Osteoblast (primary cell): ENCODE measurements at regions not wholly inside any gene's neighbourhood (a gene's known extent, or its start where the extent isn't known, plus 50 kb on each side); places are given as distances from the start of the nearest gene placed in this dataset.

Source experiments
- DNase-seq: peaks from one replicate; pipeline ENCODE4 v3.0.0; 2011; ENCODE audit warnings: low spot score, mixed read lengths; ENCODE audit not compliant: insufficient read length; ENCODE audit errors: missing footprints
- H2AFZ ChIP-seq: 2 replicates; pipeline ENCODE4 v1.6.0; 2011; ENCODE audit warnings: mild to moderate bottlenecking, low read length
- H3K27ac ChIP-seq: 2 replicates; pipeline ENCODE4 v1.5.1; 2011; ENCODE audit warnings: mild to moderate bottlenecking, low read depth, low read length, moderate library complexity
- H3K27me3 ChIP-seq: 2 replicates; pipeline ENCODE4 v1.6.0; 2012; ENCODE audit warnings: mild to moderate bottlenecking, control low read depth, inconsistent platforms, low read length, moderate library complexity; ENCODE audit not compliant: insufficient read depth
- H3K36me3 ChIP-seq: 2 replicates; pipeline ENCODE4 v1.5.1; 2011; ENCODE audit warnings: mild to moderate bottlenecking, low read length, control low read depth, moderate library complexity; ENCODE audit not compliant: insufficient read depth
- H3K4me1 ChIP-seq: 2 replicates; pipeline ENCODE4 v1.5.1; 2011; ENCODE audit warnings: mild to moderate bottlenecking, low read length, control low read depth, moderate library complexity; ENCODE audit not compliant: insufficient read depth
- H3K4me2 ChIP-seq: 2 replicates; pipeline ENCODE4 v1.6.0; 2011; ENCODE audit warnings: mild to moderate bottlenecking, low read length; ENCODE audit not compliant: insufficient read depth
- H3K4me3 ChIP-seq: fragments of 200-600 bp; sonication (generic); 3 replicates; pipeline ENCODE4 v1.5.1; 2012; ENCODE audit warnings: mild to moderate bottlenecking, low read length, inconsistent platforms; ENCODE audit not compliant: insufficient read depth
- H3K79me2 ChIP-seq: 2 replicates; pipeline ENCODE4 v1.6.0; 2012; ENCODE audit warnings: mild to moderate bottlenecking, low read length, control low read depth, inconsistent platforms; ENCODE audit not compliant: insufficient read depth
- H3K9me3 ChIP-seq: 2 replicates; pipeline ENCODE4 v1.5.1; 2011; ENCODE audit warnings: low read depth, low read length, control low read depth
- H4K20me1 ChIP-seq: 2 replicates; pipeline ENCODE4 v1.6.0; 2012; ENCODE audit warnings: mild to moderate bottlenecking, low read length, control low read depth; ENCODE audit not compliant: insufficient read depth
- CTCF ChIP-seq: IDR thresholded peaks from 2 replicates; pipeline ENCODE4 v1.5.1; 2011; ENCODE audit warnings: mild to moderate bottlenecking, low read depth, low read length, moderate library complexity; ENCODE audit errors: extremely low read depth

- Histone ChIP-seq H3K27ac (no peak overlapping the region), H3K9me3 (no peaks in the 10 kb centered on the region), H4K20me1 (no peaks in the 10 kb centered on the region), H3K36me3 (no peaks in the 10 kb centered on the region), H3K27me3 (no peaks in the 10 kb centered on the region), H3K4me1 (peaks cover 26% of the 10 kb centered on the region), H2AFZ (no peak overlapping the region), H3K79me2 (no peaks in the 10 kb centered on the region), H3K4me2 (no peak overlapping the region), H3K4me3 (no peak overlapping the region)
- DNase-seq = no peak
- no peak for TF ChIP-seq CTCF
These were observed 152.1 kb upstream of the LYZL2 start for GRCh38 chr10:30781670-30782121.

- no peak for DNase-seq
- Histone ChIP-seq H2AFZ (no peak overlapping the region), H3K79me2 (no peaks in the 10 kb centered on the region), H4K20me1 (no peaks in the 10 kb centered on the region), H3K4me1 (peaks cover 21% of the 10 kb centered on the region), H3K4me2 (no peak overlapping the region), H3K36me3 (no peaks in the 10 kb centered on the region), H3K27ac (no peak overlapping the region), H3K9me3 (no peaks in the 10 kb centered on the region), H3K4me3 (no peak overlapping the region), H3K27me3 (no peaks in the 10 kb centered on the region)
- no peak for TF ChIP-seq CTCF
These were observed 149.2 kb upstream of the LYZL2 start for GRCh38 chr10:30778769-30779168.

- Histone ChIP-seq H3K36me3 (no peaks in the 10 kb centered on the region), H3K27ac (no peak overlapping the region), H4K20me1 (no peaks in the 10 kb centered on the region), H3K4me1 (peaks cover 10% of the 10 kb centered on the region), H3K4me3 (no peak overlapping the region), H2AFZ (no peak overlapping the region), H3K79me2 (no peaks in the 10 kb centered on the region), H3K4me2 (peak overlapping the region; percentile 52), H3K27me3 (no peaks in the 10 kb centered on the region), H3K9me3 (peaks cover 2% of the 10 kb centered on the region)
- peak; percentile 94 for DNase-seq
- TF ChIP-seq CTCF = no peak
These were observed 146.4 kb upstream of the LYZL2 start for GRCh38 chr10:30775779-30776591.

- no peak for TF ChIP-seq CTCF
- Histone ChIP-seq H3K4me1 (peaks cover 10% of the 10 kb centered on the region), H3K27ac (no peak overlapping the region), H3K9me3 (peaks cover 7% of the 10 kb centered on the region), H3K79me2 (no peaks in the 10 kb centered on the region), H3K36me3 (no peaks in the 10 kb centered on the region), H3K4me3 (no peak overlapping the region), H2AFZ (peak overlapping the region; percentile 20), H3K27me3 (no peaks in the 10 kb centered on the region), H4K20me1 (no peaks in the 10 kb centered on the region), H3K4me2 (no peak overlapping the region)
- DNase-seq = no peak
These were observed 144.7 kb upstream of the LYZL2 start for GRCh38 chr10:30774261-30774660.
